ENCODE measurements at regions not wholly inside any gene's neighbourhood (a gene's known extent, or its start where the extent isn't known, plus 50 kb on each side); places are given as distances from the start of the nearest gene placed in this dataset.

- TF ChIP-seq CTCF (IDR thresholded peaks at IDR 0.05; ENCODE audit: insufficient read depth, low read depth, low read length) = no peak
- DNase-seq (ENCODE audit: low read depth) = no peak
Measured at GRCh38 chr2:198975779-198976178, 482.0 kb downstream of the SATB2 start.

GRCh38 chr2:198973785-198974184 is 484.0 kb downstream of the SATB2 start:
- H3K4me3 ChIP-seq (ENCODE audit: low read depth, low read length) = no peak overlapping the region
- no peak for DNase-seq (ENCODE audit: low read depth)
- TF ChIP-seq CTCF (IDR thresholded peaks at IDR 0.05; ENCODE audit: insufficient read depth, low read depth, low read length) = no peak

More at GRCh38 chr2:198975779-198976178, 482.0 kb downstream of the SATB2 start:
- H3K4me3 ChIP-seq (ENCODE audit: low read depth, low read length) = no peak overlapping the region

GRCh38 chr2:198973181-198973580 is 484.6 kb downstream of the SATB2 start:
- H3K4me3 ChIP-seq (ENCODE audit: low read depth, low read length) = no peak overlapping the region
- no peak for DNase-seq (ENCODE audit: low read depth)
- no peak for TF ChIP-seq CTCF (IDR thresholded peaks at IDR 0.05; ENCODE audit: insufficient read depth, low read depth, low read length)

- no peak overlapping the region for H3K4me3 ChIP-seq (ENCODE audit: low read depth, low read length)
- no peak for DNase-seq (ENCODE audit: low read depth)
- no peak for TF ChIP-seq CTCF (IDR thresholded peaks at IDR 0.05; ENCODE audit: insufficient read depth, low read depth, low read length)
Measured at GRCh38 chr2:198968545-198968944, 489.2 kb downstream of the SATB2 start.

- no peak overlapping the region for H3K4me3 ChIP-seq (ENCODE audit: low read depth, low read length)
- TF ChIP-seq CTCF (IDR thresholded peaks at IDR 0.05; ENCODE audit: insufficient read depth, low read depth, low read length) = no peak
- no peak for DNase-seq (ENCODE audit: low read depth)
Measured at GRCh38 chr2:198966269-198966668, 491.5 kb downstream of the SATB2 start.

GRCh38 chr2:198961547-198961946 is 496.2 kb downstream of the SATB2 start:
- TF ChIP-seq CTCF (IDR thresholded peaks at IDR 0.05; ENCODE audit: insufficient read depth, low read depth, low read length) = no peak
- no peak overlapping the region for H3K4me3 ChIP-seq (ENCODE audit: low read depth, low read length)
- DNase-seq (ENCODE audit: low read depth) = no peak

GRCh38 chr2:198957181-198957580 is 500.6 kb downstream of the SATB2 start:
- no peak for TF ChIP-seq CTCF (IDR thresholded peaks at IDR 0.05; ENCODE audit: insufficient read depth, low read depth, low read length)
- H3K4me3 ChIP-seq (ENCODE audit: low read depth, low read length) = no peak overlapping the region
- DNase-seq (ENCODE audit: low read depth) = no peak
